Stimulated activated CD4-positive, alpha-beta T cell treated with anti-CD3 and anti-CD28 coated beads, TNF-alpha, amount 100 ng/mL, for 4 hours (primary cell): ENCODE measurements at regions not wholly inside any gene's neighbourhood (a gene's known extent, or its start where the extent isn't known, plus 50 kb on each side); places are given as distances from the start of the nearest gene placed in this dataset.
"Not testable (repeated sequence)": the region's sequence is repeated elsewhere in the genome, so short reads cannot be mapped to it uniquely, and the experiment has no call there.

Source experiments
- DNase-seq, 3 experiments: peaks; one replicate each; pipeline ENCODE4 v3.0.0-alpha.2; 2020; ENCODE audit warnings: low read depth in 3 of 3

DNA sequence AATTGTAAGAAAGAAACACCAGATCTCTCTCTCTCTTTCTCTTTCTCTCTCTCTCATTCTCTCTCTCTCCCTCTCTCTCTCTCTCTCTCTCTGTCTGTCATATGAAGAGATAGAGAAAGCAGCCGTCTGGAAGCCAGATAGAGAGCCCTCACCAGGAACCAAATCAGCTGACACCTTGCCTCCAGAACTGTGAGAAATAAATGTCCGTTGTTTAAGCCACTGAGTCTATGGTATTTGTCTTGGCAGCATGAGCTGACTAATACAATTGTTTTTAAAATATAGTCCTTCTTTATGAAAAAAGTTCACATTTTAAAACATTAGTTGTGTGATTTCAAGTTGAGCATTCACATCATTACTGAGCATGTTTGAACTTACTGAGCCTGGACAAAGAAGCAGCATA is 275.6 kb downstream of the CETN3 start:
- no peak for DNase-seq

GRCh38 chr5:90131383-90132133 is 278.0 kb downstream of the CETN3 start:
- no peak for DNase-seq

GRCh38 chr5:90128551-90128950 is 281.0 kb downstream of the CETN3 start:
- no peak for DNase-seq

DNA sequence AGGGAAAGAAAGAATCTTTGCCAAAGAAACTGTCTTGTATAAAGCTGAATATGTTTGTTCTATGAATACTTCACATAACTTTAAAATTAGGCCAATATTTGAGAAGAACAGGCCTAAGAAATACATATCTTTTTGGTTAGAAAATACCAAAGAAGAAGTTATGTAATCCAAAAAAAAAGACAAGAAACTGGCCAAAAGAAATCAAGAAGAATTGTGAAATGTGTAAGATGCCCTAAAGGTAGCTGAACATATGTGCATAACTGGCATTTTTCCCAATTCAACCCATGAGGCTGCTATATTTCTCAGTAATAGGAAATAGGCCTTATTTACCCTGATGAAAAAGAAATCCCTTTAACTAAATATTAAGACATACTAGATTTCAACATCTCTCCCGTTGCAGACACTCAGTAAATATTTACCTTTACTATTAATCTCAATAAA is 290.0 kb downstream of the CETN3 start:
- DNase-seq, result no peak

- DNase-seq, result no peak
Measured at GRCh38 chr5:90117005-90117404, 292.6 kb downstream of the CETN3 start.

DNA sequence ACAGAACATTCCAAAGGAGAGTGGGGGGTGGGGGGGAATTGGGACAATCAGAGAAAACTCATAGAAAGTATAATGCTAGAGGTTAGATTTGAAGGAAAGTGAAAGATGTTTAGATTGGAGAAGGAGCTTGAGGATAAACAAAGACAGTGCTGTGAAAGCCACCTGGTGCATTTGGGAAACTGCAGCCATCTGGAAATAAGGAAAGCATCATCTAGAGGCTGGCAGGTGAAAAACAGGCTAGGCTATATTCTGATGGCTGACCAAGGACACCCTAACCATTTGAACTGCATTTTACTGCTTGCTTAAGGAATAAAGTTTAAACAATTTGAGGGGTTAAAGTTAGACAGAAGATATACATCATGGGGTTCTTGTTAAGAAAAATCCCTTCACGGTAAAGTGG is 296.4 kb downstream of the CETN3 start:
- no peak for DNase-seq

DNA sequence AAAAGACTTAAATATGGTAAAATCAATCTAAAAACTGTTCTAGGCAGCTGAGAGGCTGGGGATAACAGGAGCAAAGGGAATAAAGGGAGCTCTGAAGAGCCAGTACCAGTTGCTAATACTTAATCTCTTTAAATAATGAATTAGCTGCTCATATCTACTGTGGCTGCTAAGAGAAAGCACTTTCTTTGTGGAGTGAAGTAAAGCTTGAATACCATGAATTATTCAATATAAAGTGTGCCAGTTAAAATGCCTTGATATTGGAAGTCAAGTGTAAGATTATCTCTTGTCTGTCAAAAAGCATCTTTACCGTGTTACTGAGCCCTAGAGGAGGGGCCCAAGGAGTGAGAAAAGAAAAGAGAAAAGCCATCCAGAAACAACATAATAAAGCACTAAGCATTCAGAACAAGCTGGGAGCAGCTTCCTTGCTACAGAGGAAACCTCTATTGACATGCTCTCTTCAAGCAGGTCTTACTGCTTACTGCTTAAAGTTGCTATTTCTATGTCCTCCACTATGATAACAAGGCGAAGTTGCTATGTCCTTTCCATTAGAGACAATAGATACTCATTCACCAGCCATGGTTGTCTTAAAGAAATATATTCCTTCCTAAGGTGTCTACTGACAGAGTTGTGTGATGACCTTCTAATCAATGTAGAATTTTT is 297.4 kb downstream of the CETN3 start:
- DNase-seq, result no peak

DNA sequence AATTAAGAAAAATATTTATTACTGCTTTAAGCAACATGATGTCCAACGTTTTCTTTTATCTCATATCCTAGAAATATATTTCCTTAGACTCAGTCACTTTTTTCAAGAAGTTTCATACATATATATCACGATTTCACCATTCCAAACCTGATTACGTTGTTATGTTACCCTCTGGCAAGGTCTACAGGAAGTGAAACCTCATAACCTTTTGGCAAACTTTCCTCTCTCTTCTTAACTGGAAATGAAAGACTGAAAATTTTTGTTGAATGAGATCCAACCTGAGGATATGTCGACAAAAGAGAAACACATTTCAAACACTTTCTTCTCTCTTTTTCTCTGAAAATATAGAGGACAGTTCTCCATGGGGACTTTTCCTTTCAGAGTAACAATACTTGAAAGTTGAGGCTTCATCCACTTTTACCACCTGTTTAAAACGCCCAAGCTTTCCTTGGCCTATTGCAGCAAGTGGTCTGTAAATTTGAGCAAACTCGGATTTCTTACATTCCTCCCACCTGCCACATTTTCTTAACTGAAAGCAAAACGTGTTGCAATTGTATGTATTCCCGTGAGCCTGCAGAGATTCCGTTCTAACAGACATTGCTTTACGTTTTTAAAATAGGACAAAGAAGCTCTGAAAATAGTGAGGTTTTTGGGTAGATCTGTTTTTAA is 298.1 kb downstream of the CETN3 start:
- DNase-seq, result no peak

DNA sequence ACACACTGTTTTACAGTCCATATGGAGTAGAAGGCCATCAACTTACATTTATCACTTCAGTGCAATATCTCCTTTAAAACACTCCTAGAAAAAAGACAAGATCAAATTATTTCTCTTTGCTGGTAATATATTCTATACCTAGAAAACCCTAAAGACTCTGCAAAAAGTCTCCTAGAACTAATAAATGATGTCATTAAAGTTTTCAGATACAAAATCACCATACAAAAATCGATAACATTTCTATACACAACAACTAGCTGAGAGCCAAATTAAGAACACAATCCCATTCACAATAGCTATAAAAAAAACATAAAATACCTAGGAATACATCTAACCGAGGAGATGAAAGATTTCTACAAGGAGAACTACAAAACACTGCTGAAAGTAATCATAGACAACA is 300.3 kb downstream of the CETN3 start:
- no peak for DNase-seq

GRCh38 chr5:90099099-90099498 is 310.5 kb downstream of the CETN3 start:
- DNase-seq, result no peak

- no peak for DNase-seq
Measured at GRCh38 chr5:90097082-90097477, 312.5 kb downstream of the CETN3 start.

- DNase-seq, result no peak
Measured at GRCh38 chr5:90096415-90097081, 313.0 kb downstream of the CETN3 start.

DNA sequence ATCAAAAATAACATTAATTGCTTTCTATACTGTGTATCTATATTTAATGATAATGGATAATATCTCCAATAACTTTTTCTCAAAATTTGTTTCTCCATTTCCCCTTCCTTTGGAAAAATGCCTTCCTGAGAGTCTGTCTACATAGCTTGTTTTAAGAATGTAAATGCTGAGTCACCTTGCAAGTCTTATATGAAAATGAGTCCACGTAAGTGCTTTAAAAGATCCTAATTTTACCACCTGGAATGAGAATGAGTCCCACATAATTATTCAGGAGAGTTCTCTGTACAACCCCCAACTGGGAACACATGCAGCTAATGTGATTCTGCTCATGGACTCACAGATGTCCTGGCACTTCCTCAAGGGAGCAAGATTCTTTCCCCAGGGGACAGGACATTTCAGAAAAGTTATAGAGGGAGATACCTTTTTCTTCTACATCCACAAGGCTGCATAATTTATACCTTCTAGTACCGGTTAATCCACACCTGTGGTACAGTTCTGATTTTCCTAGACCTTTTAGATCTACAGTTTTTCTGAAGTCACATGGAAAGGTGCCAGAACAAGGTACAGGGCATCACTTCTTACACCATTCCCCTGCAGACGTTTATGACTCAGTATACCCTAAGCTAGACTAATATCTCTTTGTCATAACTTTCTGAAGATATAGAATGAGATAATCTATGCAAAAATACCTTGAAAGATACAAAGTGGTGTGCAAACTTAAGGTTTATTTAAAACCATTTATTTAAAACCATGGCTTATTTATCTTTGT is 314.1 kb downstream of the CETN3 start:
- no peak for DNase-seq

DNA sequence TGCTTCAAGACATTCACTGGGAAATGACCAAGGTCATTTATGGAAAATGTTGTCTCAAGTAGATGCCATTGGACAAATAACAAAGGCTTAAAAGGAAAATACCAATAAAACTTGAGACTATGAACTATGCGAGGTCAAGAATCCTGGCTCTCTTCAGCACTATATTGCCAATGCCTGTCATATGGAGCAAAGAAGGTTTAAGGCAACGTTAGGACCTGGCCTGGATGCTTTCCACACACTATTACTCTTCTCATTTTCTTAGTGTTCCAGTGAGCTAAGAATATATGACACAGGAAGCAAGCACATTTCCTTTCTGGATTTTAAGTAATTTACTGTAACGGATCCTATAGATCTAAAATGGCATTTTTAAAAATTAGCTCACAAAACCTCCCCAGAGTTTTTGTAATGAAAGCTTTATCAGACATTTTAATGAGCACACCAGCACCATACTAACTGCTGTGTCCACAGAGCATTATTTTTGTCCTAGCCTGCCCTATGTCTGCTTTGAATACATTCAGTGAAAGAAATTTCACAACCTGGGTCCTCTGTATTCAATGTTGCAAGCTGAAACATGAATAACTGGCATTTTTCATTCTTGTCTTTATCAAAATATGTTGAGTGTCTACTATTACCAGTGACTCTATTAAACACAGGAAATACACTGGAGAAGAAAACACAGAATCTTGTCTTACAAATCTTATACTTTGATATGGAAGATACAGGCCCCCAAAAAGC is 315.6 kb downstream of the CETN3 start:
- no peak for DNase-seq

- DNase-seq, result no peak
Measured at GRCh38 chr5:90092734-90093133, 316.8 kb downstream of the CETN3 start.

GRCh38 chr5:90084342-90084741 is 325.2 kb downstream of the CETN3 start:
- no peak for DNase-seq

GRCh38 chr5:90073026-90073570 is 336.5 kb downstream of the CETN3 start:
- DNase-seq, result not testable (repeated sequence)

DNA sequence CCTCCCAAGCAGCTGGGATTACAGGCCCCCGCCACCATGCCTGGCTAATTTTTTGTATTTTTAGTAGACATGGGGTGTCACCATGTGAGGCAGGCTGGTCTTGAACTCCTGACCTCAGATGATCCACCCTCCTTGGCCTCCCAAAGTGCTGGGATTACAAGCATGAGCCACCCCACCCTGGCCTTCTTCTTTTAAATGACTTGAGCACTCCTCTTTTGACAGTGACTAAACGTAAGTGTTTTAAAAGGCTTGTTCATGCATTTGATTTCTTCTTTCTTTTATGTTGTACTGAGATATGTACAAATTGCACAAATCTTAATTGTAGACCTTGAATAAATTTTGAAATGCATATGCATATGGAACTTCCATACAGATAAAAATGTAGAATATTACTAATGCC is 337.9 kb downstream of the CETN3 start:
- no peak for DNase-seq

DNA sequence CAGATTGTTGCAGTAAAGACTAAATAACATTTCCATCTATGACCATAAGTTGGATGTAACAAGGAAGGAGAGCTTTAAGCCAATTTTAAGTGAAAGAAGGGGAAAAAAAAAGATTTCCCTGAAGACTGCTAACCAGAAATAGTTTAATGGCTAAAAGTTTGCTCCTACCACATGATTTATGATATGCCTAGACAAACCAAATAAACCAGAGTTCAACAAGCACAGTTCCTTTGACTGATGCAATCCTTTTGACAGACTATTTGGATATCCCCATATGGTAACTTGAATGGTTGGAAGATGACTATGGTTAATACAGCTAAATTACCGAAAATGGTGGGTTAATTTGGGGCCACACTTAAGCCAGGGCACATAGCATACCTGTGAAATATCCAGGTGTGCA is 338.5 kb downstream of the CETN3 start:
- no peak for DNase-seq

GRCh38 chr5:90066920-90067319 is 342.6 kb downstream of the CETN3 start:
- DNase-seq, result no peak
